ENCODE measurements at regions not wholly inside any gene's neighbourhood (a gene's known extent, or its start where the extent isn't known, plus 50 kb on each side); places are given as distances from the start of the nearest gene placed in this dataset.

- no peak for TF ChIP-seq SIN3A (IDR thresholded peaks at IDR 0.05; ENCODE audit: borderline replicate concordance, insufficient read depth, low read length)
- TF ChIP-seq REST (IDR thresholded peaks at IDR 0.05; ENCODE audit: insufficient read depth in 1 of 2, low read depth in 2 of 2, low read length in 2 of 2) = 0 out of 4 replicates have a peak, but pooled peaks of 1 of the 2 experiments have one; percentile 31
Measured at GRCh38 chr15:70339571-70340493, 242.1 kb upstream of the TLE3 start.

- TF ChIP-seq TAF1 (IDR thresholded peaks at IDR 0.05; ENCODE audit: borderline replicate concordance, insufficient read depth, low read length) (no peak), REST (IDR thresholded peaks at IDR 0.05; ENCODE audit: insufficient read depth in 1 of 2, low read depth in 2 of 2, low read length in 2 of 2) (no peak), SIN3A (IDR thresholded peaks at IDR 0.05; ENCODE audit: borderline replicate concordance, insufficient read depth, low read length) (no peak), FOXP2 (optimal IDR thresholded peaks at IDR 0.05; ENCODE audit: borderline replicate concordance, extremely low read depth, extremely low read length, insufficient read depth) (no peak), POLR2AphosphoS5 (IDR thresholded peaks at IDR 0.05; ENCODE audit: low read depth, low read length) (no peak)
Measured at GRCh38 chr15:70337277-70338186, 239.8 kb upstream of the TLE3 start.

- no peak for TF ChIP-seq FOXP2 (optimal IDR thresholded peaks at IDR 0.05; ENCODE audit: borderline replicate concordance, extremely low read depth, extremely low read length, insufficient read depth)
- TF ChIP-seq SIN3A (IDR thresholded peaks at IDR 0.05; ENCODE audit: borderline replicate concordance, insufficient read depth, low read length) = no peak
Measured at GRCh38 chr15:70336425-70337009, 238.8 kb upstream of the TLE3 start.

GRCh38 chr15:70334286-70334685, 236.6 kb upstream of the TLE3 start:
- TF ChIP-seq SIN3A (IDR thresholded peaks at IDR 0.05; ENCODE audit: borderline replicate concordance, insufficient read depth, low read length) (no peak), TAF1 (IDR thresholded peaks at IDR 0.05; ENCODE audit: borderline replicate concordance, insufficient read depth, low read length) (no peak), REST (IDR thresholded peaks at IDR 0.05; ENCODE audit: insufficient read depth in 1 of 2, low read depth in 2 of 2, low read length in 2 of 2) (no peak), POLR2AphosphoS5 (IDR thresholded peaks at IDR 0.05; ENCODE audit: low read depth, low read length) (no peak), FOXP2 (optimal IDR thresholded peaks at IDR 0.05; ENCODE audit: borderline replicate concordance, extremely low read depth, extremely low read length, insufficient read depth) (no peak)

GRCh38 chr15:70329179-70329578, 231.5 kb upstream of the TLE3 start:
- no peak for TF ChIP-seq SIN3A (IDR thresholded peaks at IDR 0.05; ENCODE audit: borderline replicate concordance, insufficient read depth, low read length)
- TF ChIP-seq TAF1 (IDR thresholded peaks at IDR 0.05; ENCODE audit: borderline replicate concordance, insufficient read depth, low read length) = no peak
- no peak for TF ChIP-seq FOXP2 (optimal IDR thresholded peaks at IDR 0.05; ENCODE audit: borderline replicate concordance, extremely low read depth, extremely low read length, insufficient read depth)
- no peak for TF ChIP-seq POLR2AphosphoS5 (IDR thresholded peaks at IDR 0.05; ENCODE audit: low read depth, low read length)
- TF ChIP-seq REST (IDR thresholded peaks at IDR 0.05; ENCODE audit: insufficient read depth in 1 of 2, low read depth in 2 of 2, low read length in 2 of 2) = no peak
